GM10266 (cell line): ENCODE measurements at regions not wholly inside any gene's neighbourhood (a gene's known extent, or its start where the extent isn't known, plus 50 kb on each side); places are given as distances from the start of the nearest gene placed in this dataset.

ENCODE experiments used
- DNase-seq: peaks from one replicate; pipeline ENCODE4 v3.0.0; 2012; ENCODE audit errors: extremely low spot score
- CTCF ChIP-seq: IDR thresholded peaks from 2 replicates; pipeline ENCODE4 v1.5.1; 2012; ENCODE audit warnings: mild to moderate bottlenecking, low read depth; ENCODE audit not compliant: control insufficient read depth, insufficient read depth; ENCODE audit errors: missing control alignments

- DNase-seq = no peak
- no peak for TF ChIP-seq CTCF
Measured at GRCh38 chr7:25965405-25966123, 186.4 kb upstream of the NFE2L3 start.

- no peak for TF ChIP-seq CTCF
- DNase-seq = no peak
Measured at GRCh38 chr7:25966469-25966868, 185.5 kb upstream of the NFE2L3 start.

GRCh38 chr7:25967278-25968204 lies 184.5 kb upstream of the NFE2L3 start:
- TF ChIP-seq CTCF = no peak
- peak; percentile 56 for DNase-seq

- DNase-seq = peak; percentile 58
- peak; percentile 29 for TF ChIP-seq CTCF
Measured at GRCh38 chr7:25968205-25968993, 183.6 kb upstream of the NFE2L3 start.

- DNase-seq = no peak
- no peak for TF ChIP-seq CTCF
Measured at GRCh38 chr7:25970356-25970755, 181.6 kb upstream of the NFE2L3 start.

GRCh38 chr7:25970911-25971310 lies 181.1 kb upstream of the NFE2L3 start:
- no peak for TF ChIP-seq CTCF
- no peak for DNase-seq
